Osteocyte (in vitro differentiated cells): ENCODE measurements at regions not wholly inside any gene's neighbourhood (a gene's known extent, or its start where the extent isn't known, plus 50 kb on each side); places are given as distances from the start of the nearest gene placed in this dataset.

Source experiments
- DNase-seq: peaks from one replicate; pipeline ENCODE4 v3.0.0; 2021; ENCODE audit warnings: mixed read lengths; ENCODE audit not compliant: unreplicated experiment; ENCODE audit errors: extremely low spot score
- H3K27ac Mint-ChIP-seq: one replicate; pipeline ENCODE4 v1.8.0; 2021; ENCODE audit warnings: mild to moderate bottlenecking, mixed read lengths; ENCODE audit not compliant: unreplicated experiment
- H3K27me3 Mint-ChIP-seq: one replicate; pipeline ENCODE4 v1.8.0; 2021; ENCODE audit warnings: mixed read lengths; ENCODE audit not compliant: unreplicated experiment
- H3K36me3 Mint-ChIP-seq: one replicate; pipeline ENCODE4 v1.8.0; 2021; ENCODE audit warnings: mixed read lengths; ENCODE audit not compliant: unreplicated experiment
- H3K4me1 Mint-ChIP-seq: one replicate; pipeline ENCODE4 v1.8.0; 2021; ENCODE audit warnings: mixed read lengths; ENCODE audit not compliant: unreplicated experiment
- H3K4me3 Mint-ChIP-seq: one replicate; pipeline ENCODE4 v1.8.0; 2021; ENCODE audit warnings: mild to moderate bottlenecking, moderate library complexity, mixed read lengths; ENCODE audit not compliant: unreplicated experiment
- H3K9me3 Mint-ChIP-seq: one replicate; pipeline ENCODE4 v1.8.0; 2021; ENCODE audit warnings: mixed read lengths; ENCODE audit not compliant: unreplicated experiment
- TF ChIP-seq, protein P1 (sequence below): fragments of 200-600 bp; sonication (generic); IDR thresholded peaks from 2 replicates; pipeline ENCODE4 v1.5.0; 2021; ENCODE audit warnings: antibody characterized with exemption, mild to moderate bottlenecking, moderate library complexity

DNA sequence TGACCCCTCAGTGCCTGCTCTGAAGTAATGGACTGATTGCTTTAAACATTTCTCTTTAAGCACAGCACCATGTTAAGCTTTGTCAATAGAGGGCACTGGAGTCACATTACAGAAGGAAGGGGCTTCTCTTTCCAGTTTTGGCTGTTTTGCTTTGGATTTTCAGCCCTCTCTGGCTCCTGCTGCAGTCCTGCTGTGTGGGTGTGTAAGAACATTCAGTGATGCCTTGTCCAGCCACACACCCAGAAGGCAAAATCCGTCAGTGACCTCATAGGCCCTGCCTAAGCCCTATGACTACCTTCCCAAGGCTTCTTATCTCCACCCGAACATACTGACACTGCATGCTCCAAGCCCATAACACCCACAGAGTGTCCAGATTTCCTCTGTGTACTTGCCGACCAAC lies 215.3 kb upstream of the CTSO start:
- Mint-ChIP-seq H3K4me1 (peaks cover 9% of the 10 kb centered on the region), H3K27ac (peak overlapping the region; percentile 25), H3K4me3 (no peak overlapping the region), H3K9me3 (no peaks in the 10 kb centered on the region), H3K27me3 (no peaks in the 10 kb centered on the region), H3K36me3 (no peaks in the 10 kb centered on the region)
- no peak for DNase-seq
- TF ChIP-seq, protein P1, sequence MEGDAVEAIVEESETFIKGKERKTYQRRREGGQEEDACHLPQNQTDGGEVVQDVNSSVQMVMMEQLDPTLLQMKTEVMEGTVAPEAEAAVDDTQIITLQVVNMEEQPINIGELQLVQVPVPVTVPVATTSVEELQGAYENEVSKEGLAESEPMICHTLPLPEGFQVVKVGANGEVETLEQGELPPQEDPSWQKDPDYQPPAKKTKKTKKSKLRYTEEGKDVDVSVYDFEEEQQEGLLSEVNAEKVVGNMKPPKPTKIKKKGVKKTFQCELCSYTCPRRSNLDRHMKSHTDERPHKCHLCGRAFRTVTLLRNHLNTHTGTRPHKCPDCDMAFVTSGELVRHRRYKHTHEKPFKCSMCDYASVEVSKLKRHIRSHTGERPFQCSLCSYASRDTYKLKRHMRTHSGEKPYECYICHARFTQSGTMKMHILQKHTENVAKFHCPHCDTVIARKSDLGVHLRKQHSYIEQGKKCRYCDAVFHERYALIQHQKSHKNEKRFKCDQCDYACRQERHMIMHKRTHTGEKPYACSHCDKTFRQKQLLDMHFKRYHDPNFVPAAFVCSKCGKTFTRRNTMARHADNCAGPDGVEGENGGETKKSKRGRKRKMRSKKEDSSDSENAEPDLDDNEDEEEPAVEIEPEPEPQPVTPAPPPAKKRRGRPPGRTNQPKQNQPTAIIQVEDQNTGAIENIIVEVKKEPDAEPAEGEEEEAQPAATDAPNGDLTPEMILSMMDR = peak; percentile 80

DNA sequence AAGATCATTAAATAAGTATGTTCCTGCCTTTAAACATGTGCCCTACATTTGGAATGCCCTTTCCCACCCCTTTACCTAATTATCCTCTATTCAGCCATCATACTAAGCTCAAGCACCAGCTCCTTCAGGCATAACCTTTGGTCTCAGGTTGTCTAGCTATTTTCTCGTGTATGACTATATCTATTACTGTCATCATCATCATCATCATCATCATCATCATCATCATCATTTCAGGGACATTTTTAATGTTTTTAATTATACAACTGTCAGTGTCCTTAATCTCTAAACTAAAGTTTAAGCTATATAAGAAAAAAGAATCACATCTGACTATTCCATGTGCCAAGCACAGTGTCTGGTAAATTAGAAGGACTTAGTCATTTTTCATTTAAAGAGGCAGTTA lies 214.6 kb upstream of the CTSO start:
- DNase-seq = no peak
- H3K36me3 Mint-ChIP-seq = no peaks in the 10 kb centered on the region
- H3K27me3 Mint-ChIP-seq = no peaks in the 10 kb centered on the region
- H3K9me3 Mint-ChIP-seq = no peaks in the 10 kb centered on the region
- TF ChIP-seq, protein P1 = no peak
- no peak overlapping the region for H3K4me3 Mint-ChIP-seq
- no peak overlapping the region for H3K27ac Mint-ChIP-seq
- H3K4me1 Mint-ChIP-seq = peaks cover 9% of the 10 kb centered on the region

GRCh38 chr4:156158747-156159146 lies 205.1 kb upstream of the CTSO start:
- H3K4me1 Mint-ChIP-seq = peaks cover 3% of the 10 kb centered on the region
- TF ChIP-seq, protein P1 = no peak
- H3K27ac Mint-ChIP-seq = no peak overlapping the region
- H3K27me3 Mint-ChIP-seq = no peaks in the 10 kb centered on the region
- H3K9me3 Mint-ChIP-seq = no peaks in the 10 kb centered on the region
- no peaks in the 10 kb centered on the region for H3K36me3 Mint-ChIP-seq
- no peak overlapping the region for H3K4me3 Mint-ChIP-seq
- no peak for DNase-seq

DNA sequence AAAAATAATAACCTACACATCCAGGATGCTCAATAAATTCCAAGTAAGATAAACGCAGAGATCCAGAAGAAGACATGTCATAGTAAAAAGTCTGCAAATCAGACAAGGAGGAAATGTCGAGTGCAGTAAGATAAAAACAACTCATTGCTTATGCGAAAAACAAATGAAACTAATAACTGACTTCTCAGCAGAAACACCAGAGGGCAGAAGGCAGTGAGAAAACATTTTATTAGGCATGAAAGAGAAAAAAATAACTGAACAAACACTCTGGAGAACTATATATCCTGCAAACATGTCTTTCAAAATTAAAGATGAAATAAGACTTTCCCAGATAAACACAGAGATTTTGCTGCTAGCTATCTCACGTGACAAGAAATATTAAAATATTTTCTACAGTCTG lies 201.3 kb upstream of the CTSO start:
- Mint-ChIP-seq H3K27ac (no peak overlapping the region), H3K36me3 (no peaks in the 10 kb centered on the region), H3K27me3 (no peaks in the 10 kb centered on the region), H3K4me1 (peaks cover 7% of the 10 kb centered on the region), H3K9me3 (no peaks in the 10 kb centered on the region), H3K4me3 (no peak overlapping the region)
- TF ChIP-seq, protein P1 = peak; percentile 38
- DNase-seq = no peak

DNA sequence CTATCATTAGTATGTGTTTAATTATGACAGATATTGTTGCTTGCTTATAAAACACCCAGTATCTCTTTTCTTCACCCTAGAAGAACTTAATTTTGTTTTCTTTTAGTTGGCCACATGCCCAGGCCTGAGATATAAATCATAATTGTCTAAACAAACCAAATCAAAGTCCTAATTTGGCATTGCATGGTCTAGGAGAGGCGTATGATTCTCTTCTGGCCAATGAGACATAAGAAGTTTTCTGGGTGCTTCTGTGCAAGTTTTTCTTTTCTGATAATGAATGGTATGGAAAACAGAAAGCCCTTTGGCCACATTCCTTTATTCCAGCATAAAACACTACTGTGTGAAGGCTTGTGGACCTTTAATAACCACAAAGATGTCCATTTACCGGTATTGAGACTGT lies 192.9 kb upstream of the CTSO start:
- no peaks in the 10 kb centered on the region for H3K4me1 Mint-ChIP-seq
- no peak overlapping the region for H3K4me3 Mint-ChIP-seq
- no peak for DNase-seq
- H3K36me3 Mint-ChIP-seq = no peaks in the 10 kb centered on the region
- H3K27ac Mint-ChIP-seq = no peak overlapping the region
- TF ChIP-seq, protein P1 = no peak
- H3K27me3 Mint-ChIP-seq = no peaks in the 10 kb centered on the region
- H3K9me3 Mint-ChIP-seq = no peaks in the 10 kb centered on the region
